ENCODE measurements at regions not wholly inside any gene's neighbourhood (a gene's known extent, or its start where the extent isn't known, plus 50 kb on each side); places are given as distances from the start of the nearest gene placed in this dataset.

GRCh38 chr6:21972516-21972915 is 324.3 kb downstream of the PRL start:
- no peaks in the 10 kb centered on the region for H3K27me3 ChIP-seq (ENCODE audit: control insufficient read depth in 2 of 2, insufficient read depth in 2 of 2, low read length in 2 of 2)
- no peaks in the 10 kb centered on the region for H3K9me1 ChIP-seq (replicated peaks; ENCODE audit: control insufficient read depth, extremely low read depth, insufficient read depth, low read length)
- peaks cover 9% of the 10 kb centered on the region for H3K4me1 ChIP-seq (ENCODE audit: control insufficient read depth, extremely low read depth, insufficient read depth, low read length)
- no peak overlapping the region for H3K4me2 ChIP-seq (ENCODE audit: insufficient read depth, low read length)
- POLR2A ChIA-PET: no interaction called here
- no peak overlapping the region for H3K9ac ChIP-seq (replicated peaks; ENCODE audit: extremely low read depth, insufficient read depth, low read length)
- H3K9me3 ChIP-seq (replicated peaks; ENCODE audit: control insufficient read depth, insufficient read depth, low read length): no peaks in the 10 kb centered on the region
- intact Hi-C loops (cut with micrococcal nuclease): no loop called here
- FAIRE-seq (no peak), DNase-seq (ENCODE audit: low read depth, low spot score) (no peak)
- no peak overlapping the region for H3K27ac ChIP-seq (ENCODE audit: insufficient read depth, low read depth, low read length)
- TF ChIP-seq JUN (IDR thresholded peaks at IDR 0.05; ENCODE audit: borderline replicate concordance, insufficient read depth, insufficient read length, low read depth): no peak
- TF ChIP-seq MAX (IDR thresholded peaks at IDR 0.05; ENCODE audit: insufficient read depth, insufficient read length): no peak
- TF ChIP-seq EZH2 (IDR thresholded peaks at IDR 0.05; ENCODE audit: borderline replicate concordance, low read depth, low read length, severe bottlenecking): no peak
- no peak for TF ChIP-seq POLR2AphosphoS5 (IDR thresholded peaks at IDR 0.05; ENCODE audit: insufficient read depth, low read depth, low read length)
- no peak for TF ChIP-seq POLR2A (IDR thresholded peaks at IDR 0.05; ENCODE audit: low read depth, low read length)
- no peaks in the 10 kb centered on the region for H3K79me2 ChIP-seq (ENCODE audit: control insufficient read depth, insufficient read depth, low read length)
- CTCF ChIA-PET: interaction anchor here (1.3 kb wide), 1 partner anchor 14 kb away, joined by 3 read pairs; no protein-coding TSS in a partner anchor
- BruUV-seq (replicated peaks): no TSS peak
- no peak overlapping the region for H3K4me3 ChIP-seq (replicated peaks in 1 of 3; ENCODE audit: insufficient read depth in 1 of 3, low read depth in 1 of 3, low read length in 3 of 3)
- dilution Hi-C loops (cut with MboI; ENCODE audit: extremely low pct_ligation_motif_present, low sequenced_read_pairs): no loop called here
- no peaks in the 10 kb centered on the region for H3K36me3 ChIP-seq (ENCODE audit: control insufficient read depth in 2 of 2, extremely low read depth in 1 of 2, insufficient read depth in 2 of 2, low read length in 2 of 2)
- no peak overlapping the region for H2AFZ ChIP-seq (ENCODE audit: low read depth, low read length)
- no peaks in the 10 kb centered on the region for H4K20me1 ChIP-seq (replicated peaks; ENCODE audit: control insufficient read depth, extremely low read depth, insufficient read depth, low read length)

- no TSS peak for BruUV-seq (replicated peaks)
- no peak for TF ChIP-seq GATA2 (IDR thresholded peaks at IDR 0.05; ENCODE audit: insufficient read depth, insufficient read length, low read depth, low read length)
- no peak for TF ChIP-seq FOS (IDR thresholded peaks at IDR 0.05; ENCODE audit: borderline replicate concordance, insufficient read depth, low read length)
- Histone ChIP-seq H3K79me2 (ENCODE audit: control insufficient read depth, insufficient read depth, low read length) (no peaks in the 10 kb centered on the region), H3K27ac (ENCODE audit: insufficient read depth, low read depth, low read length) (no peak overlapping the region), H3K27me3 (ENCODE audit: control insufficient read depth in 2 of 2, insufficient read depth in 2 of 2, low read length in 2 of 2) (no peaks in the 10 kb centered on the region), H3K4me3 (replicated peaks in 1 of 3; ENCODE audit: insufficient read depth in 1 of 3, low read depth in 1 of 3, low read length in 3 of 3) (no peak overlapping the region), H4K20me1 (replicated peaks; ENCODE audit: control insufficient read depth, extremely low read depth, insufficient read depth, low read length) (no peaks in the 10 kb centered on the region), H3K4me1 (ENCODE audit: control insufficient read depth, extremely low read depth, insufficient read depth, low read length) (no peaks in the 10 kb centered on the region), H3K36me3 (ENCODE audit: control insufficient read depth in 2 of 2, extremely low read depth in 1 of 2, insufficient read depth in 2 of 2, low read length in 2 of 2) (peaks cover 3 to 4% of the 10 kb centered on the region in 2 experiments), H3K4me2 (ENCODE audit: insufficient read depth, low read length) (no peak overlapping the region), H3K9ac (replicated peaks; ENCODE audit: extremely low read depth, insufficient read depth, low read length) (no peak overlapping the region), H3K9me3 (replicated peaks; ENCODE audit: control insufficient read depth, insufficient read depth, low read length) (no peaks in the 10 kb centered on the region), H3K9me1 (replicated peaks; ENCODE audit: control insufficient read depth, extremely low read depth, insufficient read depth, low read length) (no peaks in the 10 kb centered on the region), H2AFZ (ENCODE audit: low read depth, low read length) (no peak overlapping the region)
- dilution Hi-C loops (cut with MboI; ENCODE audit: extremely low pct_ligation_motif_present, low sequenced_read_pairs): no loop called here
- FAIRE-seq (no peak), DNase-seq (ENCODE audit: low read depth, low spot score) (peak; percentile 18)
- ChIA-PET POLR2A (no interaction called here), CTCF (no interaction called here)
- intact Hi-C loops (cut with micrococcal nuclease): no loop called here
Measured at GRCh38 chr6:21977346-21977745, 319.5 kb downstream of the PRL start.

Data from endothelial cell of umbilical vein (primary cell).